ENCODE measurements at regions not wholly inside any gene's neighbourhood (a gene's known extent, or its start where the extent isn't known, plus 50 kb on each side); places are given as distances from the start of the nearest gene placed in this dataset.
A peak's percentile ranks its signal among the peaks of the same experiment; 100 is the strongest.

DNA sequence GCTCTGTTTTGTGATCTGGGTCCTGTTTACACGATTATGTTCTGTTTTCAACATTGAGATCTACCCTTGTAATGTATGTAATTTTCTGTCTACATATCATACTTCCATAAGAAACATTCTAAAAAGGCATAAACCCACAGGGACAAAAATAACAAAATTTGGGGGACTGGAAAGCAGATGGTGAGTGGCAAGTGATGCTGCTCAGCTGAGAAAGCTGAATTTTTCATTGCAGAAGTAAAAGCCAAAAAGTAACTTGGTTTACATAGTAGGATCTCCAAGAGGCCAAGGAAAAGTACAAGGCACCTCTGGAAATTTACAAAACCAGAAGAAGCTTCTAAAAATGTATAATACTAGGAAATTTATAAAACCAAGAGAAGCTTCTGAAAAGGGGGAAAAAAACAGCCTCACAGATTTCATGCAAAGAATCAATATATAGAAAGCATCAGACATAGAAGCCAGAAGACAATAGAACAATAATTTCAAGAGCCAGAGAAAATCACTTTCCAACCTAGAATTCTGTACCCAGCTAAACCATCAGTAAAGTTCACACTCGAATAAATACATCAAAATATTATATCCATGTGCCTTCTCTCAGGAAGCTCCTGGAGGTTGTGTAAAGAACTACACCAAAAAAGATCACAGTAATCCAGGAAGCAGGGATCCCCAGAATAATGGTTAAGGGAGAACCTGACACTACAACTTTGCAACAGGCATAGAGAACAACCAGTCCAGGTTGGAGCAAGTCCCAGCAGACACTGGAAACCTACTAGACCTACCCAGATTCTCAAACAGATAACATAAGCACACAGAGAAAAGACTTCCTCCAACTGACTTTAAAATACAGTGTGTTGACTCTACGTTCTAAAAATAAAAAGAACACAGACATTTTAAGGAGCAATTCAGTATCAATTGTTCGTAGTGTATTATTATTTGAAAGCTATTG, 401.7 kb upstream of the HS6ST1 start:
- DNase-seq (ENCODE audit: low read depth, low spot score) = no peak

DNA sequence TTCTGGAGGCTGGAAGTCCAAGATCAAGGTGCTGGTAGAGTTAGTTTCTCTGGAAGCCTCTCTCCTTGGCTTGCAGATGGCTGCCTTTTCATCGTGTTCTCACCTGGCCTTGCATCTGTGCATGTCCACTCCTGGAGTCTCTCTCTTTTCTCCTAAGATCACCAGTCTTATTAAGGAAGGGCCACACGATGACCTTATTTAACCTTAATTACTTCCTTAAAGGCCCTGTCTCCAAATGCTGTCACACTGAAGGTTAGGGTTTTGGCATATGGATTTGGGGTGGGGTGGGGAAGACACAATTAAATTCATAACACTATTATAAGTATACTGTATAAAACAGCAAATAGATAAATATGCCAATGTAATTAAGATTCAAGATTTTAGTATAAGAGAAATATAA, 402.4 kb upstream of the HS6ST1 start:
- no peak for DNase-seq (ENCODE audit: low read depth, low spot score)

DNA sequence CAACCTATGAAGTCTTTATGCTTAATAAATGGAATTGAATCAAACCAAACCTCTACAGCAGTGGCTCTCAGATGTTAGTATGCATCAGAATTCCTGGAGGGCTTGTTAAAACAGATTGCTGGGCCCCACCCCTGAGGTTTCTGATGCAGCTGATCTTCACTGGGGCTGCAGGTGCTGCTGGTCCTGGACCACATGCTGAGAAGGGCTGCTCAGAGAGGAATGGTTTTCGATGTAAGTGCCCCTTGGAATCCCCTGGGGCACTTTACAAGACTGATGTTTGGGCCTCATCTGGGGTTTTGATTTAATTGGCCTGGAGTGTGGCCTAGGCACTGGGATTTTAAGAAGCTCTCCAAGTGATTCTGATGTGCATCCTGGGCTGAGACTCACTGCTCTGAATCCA, 403.8 kb upstream of the HS6ST1 start:
- no peak for DNase-seq (ENCODE audit: low read depth, low spot score)

DNA sequence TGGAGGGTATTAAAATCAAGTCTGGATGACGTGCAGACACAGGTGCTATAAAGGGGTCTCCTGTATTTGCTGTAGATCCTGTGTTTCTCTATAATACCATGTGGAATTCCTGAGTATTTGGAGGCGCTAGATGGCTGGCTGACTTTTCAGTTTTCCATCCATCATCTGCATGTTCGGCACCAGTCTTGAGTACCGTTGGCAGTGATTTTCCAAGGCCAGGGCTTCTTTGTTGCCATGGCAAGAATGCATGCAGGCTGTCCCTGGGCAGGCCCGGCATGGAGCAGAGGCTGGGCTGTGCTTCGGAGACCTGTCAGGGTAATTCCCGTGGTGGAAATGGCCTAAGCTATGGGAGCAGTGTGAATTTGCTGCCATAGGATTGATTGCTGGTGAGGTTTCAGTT, 405.9 kb upstream of the HS6ST1 start:
- DNase-seq (ENCODE audit: low read depth, low spot score) = no peak

DNA sequence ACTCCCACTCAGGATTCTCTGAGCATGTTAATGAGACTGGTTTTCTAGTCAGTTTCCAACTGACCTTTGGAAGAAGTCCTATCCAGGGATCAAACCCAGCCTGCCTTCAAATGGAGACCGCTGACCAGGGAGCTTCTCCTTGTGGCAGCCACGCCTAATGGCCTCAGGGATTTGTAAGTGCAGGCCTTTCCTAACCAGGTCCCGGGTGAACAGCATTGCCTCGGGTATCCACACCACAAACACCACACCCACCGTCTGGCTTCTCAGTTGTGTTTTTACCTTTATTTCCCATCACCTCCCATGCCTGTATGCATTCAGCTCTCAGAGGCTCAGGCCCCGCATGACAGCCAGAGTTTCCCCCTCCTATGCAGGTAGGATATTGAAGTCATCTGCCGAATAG, 406.3 kb upstream of the HS6ST1 start:
- DNase-seq (ENCODE audit: low read depth, low spot score) = no peak

DNA sequence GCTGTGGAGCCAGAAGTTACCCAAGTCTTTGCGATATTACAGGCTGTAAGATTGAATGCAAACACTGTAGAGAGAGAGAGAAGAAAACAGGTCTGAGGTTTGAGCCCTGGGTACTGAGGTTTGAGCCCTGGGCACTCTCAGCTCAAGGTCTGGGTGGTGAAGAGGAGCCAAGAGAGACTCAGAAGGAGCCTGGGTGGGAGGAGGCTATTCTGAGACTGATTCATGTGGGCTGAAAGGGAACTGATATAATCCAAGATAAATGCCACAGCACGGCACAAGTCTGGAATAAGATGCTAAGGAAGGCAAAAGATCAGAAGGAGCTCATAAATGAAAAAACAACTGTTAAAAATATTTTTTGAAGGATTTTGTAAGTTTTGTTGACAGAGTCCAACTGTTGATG, 407.6 kb upstream of the HS6ST1 start:
- DNase-seq (ENCODE audit: low read depth, low spot score) = no peak

DNA sequence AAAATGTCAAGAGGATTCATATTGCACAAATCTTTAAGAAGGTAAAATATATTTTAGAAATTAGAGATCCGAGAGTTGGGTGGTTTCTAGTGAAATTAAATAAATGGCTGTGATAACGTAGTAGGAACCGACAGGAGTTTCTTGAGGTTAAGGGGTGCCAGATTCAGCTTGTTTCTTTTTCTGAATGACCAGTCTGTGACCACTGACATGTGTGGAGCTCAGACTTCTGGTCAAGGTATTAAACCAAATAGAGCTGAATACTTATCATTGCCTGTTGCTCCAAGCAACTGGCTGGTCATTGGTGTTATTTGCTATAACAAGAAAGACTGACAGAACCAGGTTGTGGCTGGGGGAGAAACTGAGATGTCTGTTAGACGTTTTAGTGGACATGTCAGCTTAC, 408.2 kb upstream of the HS6ST1 start:
- no peak for DNase-seq (ENCODE audit: low read depth, low spot score)

DNA sequence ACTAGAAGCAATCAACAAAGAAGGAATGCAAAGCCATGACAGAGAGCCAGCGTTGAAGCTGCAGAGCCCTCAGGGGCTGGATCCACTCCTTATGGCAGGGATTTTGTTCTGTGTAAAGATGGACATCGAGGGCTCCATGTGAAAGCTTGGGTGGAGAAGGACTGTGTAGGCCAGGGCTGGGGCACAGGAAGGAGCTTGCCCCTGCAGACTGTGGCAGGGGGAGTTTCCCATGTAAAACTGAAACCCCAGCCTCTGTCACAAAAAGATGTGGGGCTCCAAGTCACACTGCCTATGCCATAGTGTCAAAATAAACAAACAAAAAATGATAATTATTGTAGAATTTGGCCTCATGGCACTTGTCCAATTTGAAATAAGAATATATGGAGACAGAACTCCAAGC, 408.7 kb upstream of the HS6ST1 start:
- no peak for DNase-seq (ENCODE audit: low read depth, low spot score)

DNA sequence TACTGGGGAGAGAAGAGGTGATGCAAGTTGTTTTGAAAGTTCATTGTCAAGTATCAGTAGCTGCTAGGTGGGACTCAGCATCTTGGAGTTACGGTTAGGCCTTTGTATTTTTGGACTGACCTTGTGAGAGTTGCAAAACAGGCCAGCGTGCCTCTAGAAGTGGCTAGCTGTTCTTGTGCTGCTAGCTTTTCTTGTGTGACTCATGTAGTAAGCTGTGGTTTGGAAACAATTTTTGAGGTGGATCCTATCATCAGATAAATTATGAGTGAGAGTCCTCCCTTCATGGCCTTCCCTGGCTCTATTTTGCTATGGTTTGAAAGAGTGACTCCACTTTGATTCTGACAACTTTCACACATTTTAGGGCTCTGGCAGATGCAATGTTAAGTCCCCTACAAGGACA, 409.2 kb upstream of the HS6ST1 start:
- DNase-seq (ENCODE audit: low read depth, low spot score) = no peak

DNA sequence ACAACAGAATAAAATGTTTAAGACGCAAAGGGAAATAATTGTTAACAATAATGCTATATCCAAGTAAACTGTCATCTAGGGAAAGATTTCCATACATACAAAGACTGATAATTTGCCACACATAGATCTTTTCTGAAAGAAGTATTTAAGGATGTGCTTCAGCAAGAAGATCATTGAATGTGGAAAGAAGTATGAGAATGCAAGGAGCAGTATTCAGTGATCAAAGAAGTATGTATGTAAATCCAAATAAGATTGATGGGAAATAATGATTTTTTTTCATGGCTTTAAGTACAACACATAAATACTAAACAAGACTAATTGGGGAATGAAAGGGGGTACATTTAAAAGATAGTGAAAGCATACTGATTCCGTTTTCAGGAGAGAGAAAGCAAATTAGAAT, 410.4 kb upstream of the HS6ST1 start:
- DNase-seq (ENCODE audit: low read depth, low spot score) = no peak

DNA sequence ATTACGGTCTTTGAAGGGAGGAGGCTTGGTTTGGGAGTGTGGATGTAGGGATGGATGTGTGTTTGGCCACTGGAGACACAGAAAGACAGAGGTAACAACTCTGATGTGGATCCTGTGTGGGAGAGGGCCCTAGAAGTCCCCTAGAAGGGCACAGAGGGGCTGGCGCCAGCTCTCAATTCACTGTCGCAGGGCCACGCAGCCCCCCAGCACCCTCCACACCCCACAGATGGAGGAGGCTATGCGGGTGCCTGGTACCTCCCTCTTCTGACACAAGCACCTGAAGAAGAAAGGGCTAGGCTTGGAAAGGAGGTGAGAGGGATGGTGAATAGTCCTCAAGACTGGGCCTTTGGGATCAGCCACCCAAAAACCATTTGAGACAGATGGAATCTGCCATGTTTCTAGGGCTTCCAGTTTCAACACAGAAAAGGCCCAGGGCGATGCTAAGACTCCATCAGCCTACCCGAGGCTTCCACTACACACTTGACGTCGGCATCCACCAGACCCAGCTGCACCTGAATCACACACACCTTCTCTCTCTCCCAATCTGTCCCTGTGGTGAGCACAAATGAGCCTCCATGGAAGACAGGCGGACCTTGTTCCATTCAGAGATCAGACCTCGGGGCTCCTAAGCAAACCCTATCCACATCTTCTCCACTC, 413.5 kb upstream of the HS6ST1 start:
- DNase-seq (ENCODE audit: low read depth, low spot score) = no peak

DNA sequence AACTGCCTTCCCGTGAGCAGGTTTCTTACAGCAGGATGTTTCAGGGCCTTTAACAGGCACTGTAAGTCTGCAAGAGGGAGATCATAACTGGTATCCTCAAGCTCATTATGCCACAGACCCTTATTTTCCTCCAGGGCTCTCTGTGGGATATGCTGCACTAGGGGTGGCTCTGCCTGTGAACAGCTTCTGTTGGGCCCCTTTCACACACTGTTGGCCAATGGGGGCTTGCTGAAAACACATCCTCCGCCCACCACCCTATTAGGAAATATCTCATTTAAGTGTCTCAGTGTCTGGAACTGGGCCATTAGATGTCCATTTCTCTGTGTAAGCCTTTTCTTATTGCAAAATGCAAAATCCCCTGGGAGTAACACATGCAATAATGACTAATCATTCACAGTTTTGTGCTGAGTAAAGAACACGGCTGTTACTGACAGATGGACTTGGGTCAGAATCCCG, 414.3 kb upstream of the HS6ST1 start:
- no peak for DNase-seq (ENCODE audit: low read depth, low spot score)

DNA sequence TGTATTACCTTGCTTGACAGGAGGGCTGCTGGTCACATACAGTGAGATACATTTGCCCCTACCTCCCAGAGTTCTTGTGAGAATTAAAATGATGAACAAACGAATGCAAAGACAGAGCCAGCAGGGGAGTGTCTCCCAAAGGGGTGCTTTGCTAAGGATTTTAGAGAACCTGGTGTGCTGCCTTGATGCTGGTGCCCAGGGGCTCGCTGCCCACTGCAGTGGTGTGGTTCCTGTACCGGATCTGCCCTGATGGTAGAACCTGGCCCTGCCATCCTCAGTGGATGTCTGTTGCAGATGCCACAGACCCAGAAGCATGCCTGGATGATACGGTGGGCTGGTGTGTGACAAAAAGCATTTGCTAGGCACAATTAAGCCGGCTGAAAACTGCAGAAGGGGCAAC, 414.8 kb upstream of the HS6ST1 start:
- DNase-seq (ENCODE audit: low read depth, low spot score) = no peak

DNA sequence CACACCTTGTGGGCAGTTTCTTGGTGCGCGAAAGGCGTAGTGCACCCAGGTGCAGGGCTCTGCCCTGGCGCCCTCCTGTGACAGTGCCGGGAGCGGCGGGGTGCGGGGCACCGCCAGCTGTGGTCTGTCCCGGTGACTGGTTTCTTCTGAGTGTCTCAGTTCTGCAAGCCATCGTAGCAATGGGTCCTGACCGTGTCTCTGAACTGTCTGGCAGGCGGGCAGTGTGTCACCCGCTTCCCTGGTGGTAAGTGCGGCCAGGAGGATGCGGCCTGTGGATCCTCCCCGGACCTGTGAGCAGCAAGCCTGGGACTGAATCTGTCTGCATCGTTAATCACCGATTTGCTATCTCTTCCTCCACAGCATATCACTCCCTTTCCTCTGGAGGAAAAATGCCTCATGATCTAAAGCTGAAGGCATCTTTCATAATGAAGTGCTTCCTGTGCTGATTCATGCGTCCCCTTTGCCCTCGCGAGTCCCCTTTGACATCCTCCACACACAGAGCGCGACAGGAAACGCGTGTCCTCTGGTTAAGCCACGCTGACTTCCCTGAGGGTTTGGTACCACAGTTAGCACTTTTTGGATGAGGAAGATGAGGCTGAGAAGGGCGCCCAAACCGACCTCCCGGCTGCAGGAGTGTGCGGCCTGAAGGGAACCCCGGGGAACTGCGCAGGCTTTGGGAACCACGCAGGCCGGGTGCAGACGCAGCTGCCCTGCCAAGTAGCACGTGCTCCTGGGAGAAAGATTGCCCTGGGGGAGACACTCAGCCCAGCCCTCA, 416.0 kb upstream of the HS6ST1 start:
- no peak for DNase-seq (ENCODE audit: low read depth, low spot score)

DNA sequence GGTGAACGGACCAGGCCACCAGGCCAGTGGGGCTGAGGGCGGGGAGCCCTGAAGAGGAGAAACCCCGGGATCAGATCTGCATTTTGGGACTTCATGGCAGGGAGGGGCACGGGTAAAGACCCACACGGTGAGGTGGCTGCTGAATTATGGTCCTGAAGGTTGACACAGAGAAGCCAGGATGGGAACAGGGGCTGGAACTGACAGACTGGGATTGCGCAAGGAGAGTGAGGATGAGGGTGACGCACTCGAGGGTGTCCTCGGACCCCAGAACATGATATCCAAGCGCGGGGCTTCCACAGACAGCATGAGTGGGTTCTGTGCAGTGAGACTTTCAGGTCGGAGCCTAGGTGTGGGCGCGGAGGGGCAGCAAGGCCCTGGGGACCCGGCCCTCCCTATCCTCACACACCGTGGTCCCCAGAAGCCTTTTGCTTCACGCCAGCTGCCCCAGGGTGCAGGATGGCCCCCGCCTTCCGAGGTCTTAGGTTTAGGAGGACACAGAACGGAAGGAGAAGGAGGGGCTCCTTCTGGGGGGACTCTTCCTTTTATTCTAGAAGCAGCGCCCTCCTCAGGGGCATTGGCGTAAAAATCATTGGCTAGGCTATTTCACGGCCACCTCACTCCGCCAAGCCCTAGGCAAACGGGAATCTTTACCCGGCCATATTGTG, 416.8 kb upstream of the HS6ST1 start:
- no peak for DNase-seq (ENCODE audit: low read depth, low spot score)

DNA sequence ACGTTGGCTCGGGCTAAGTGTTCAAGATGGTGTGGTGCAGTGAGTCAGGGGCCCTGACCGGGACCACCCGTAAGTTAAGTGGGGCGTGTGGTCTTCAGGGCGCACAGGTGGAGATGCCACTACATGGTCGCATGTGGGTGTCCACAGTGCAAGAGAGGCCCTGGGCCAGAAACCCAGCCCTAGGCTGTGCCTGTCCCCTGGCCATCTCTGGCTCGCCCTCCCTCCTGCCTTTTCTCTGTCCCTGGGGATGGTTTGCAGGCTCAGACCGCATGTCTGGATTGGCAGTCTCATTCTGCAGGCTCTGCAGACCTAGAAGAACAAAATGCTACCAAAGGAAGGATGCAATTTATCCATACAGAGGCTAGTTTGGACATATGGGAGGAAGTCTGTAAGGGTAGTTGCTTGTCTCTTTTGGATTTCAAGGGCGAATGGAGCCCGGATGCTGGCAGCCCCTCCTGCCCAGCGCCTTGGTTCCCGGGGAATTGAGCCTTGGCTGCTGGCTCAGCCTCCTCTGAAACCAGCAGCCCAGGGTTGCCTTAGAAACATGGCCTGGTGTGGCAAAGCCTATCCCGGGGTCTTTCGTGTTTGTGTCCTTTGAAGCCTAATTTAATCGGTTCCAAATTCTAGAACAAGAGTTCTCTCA, 417.5 kb upstream of the HS6ST1 start:
- DNase-seq (ENCODE audit: low read depth, low spot score) = no peak

DNA sequence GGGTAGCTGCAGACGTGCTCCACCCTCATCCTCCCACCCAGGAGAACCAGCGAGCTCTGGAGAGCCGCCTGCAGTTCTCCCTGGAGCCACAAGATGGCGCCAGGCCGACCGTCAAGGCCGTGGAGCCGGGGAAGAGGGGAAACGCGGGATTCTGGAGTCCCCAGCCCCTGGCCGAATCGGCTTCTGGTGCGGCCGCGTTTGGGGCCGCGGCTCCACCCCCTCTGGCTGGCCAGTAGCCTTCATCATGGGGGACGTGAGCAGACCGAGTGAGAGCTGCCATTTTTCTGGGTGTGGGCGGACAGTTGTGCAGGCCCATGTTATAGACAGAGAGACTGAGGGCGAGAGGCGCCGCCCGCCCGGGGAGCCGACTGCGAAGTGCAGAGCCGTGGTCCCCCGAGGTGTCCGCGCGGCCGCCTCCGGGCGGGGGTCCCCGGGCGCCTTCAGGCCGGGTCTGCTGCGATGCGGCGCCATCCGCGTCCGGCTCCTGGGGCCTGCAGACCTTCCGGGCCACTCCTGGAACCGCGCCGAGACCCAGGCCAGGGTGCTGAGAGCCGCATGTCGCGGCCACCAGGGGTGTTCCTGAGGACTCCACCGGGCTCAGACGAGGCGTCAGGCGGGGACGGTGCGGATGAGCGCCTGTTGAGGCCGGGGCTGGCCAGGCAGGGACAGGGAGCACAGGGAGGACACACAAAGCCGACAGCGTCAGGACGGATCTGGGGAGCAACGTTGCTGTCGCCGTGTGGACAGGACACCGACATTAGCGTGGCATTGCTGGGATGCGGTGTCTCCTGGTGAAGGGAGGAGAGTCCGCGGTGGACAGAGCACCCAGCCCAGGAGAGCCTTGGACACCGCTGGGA, 418.2 kb upstream of the HS6ST1 start:
- DNase-seq (ENCODE audit: low read depth, low spot score) = peak; percentile 66

DNA sequence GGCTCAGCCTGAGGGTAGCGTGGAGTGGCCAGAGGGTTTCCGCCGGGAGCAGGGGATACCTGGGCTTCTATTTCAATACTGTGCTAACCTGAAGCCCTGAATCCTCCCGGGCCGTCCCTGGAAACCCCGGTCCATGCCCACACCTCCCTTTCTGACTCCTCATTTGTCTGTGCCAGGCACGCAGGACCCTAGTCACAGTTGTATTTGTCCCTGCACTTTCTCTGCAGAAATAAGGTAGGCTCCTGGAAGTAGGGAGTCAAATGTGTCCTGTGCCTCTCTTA, 418.8 kb upstream of the HS6ST1 start:
- DNase-seq (ENCODE audit: low read depth, low spot score) = no peak

DNA sequence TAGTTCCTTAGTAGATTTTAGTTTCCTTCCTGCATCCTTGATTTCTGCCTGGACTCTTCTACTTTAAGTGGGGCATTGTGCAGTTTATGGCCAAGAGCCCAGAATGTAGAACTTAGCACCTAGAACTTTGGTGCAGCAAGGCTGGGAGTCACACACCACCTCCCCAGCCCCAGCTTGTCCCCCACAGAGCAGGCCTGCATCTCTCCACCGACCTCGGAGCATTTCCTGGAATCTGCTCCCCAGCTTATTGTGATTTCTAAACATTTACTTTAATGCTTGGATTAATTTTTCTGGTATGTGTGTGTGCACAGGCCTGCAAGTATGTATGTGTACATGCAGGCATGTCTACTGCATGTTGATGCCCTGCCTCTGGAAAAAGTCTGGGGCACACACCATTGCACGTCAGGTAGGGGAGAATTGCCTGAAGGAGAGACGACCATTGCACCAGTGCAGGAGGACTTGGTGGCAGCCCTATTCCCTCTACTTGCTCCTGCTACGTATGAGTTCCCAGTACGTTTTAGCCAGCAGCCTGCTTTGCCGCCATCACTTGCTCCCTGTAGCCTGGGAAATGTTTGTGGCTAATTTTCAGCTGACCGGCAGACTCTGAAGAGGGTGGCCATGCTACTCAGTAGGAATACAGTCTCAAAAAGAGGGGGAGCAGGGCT, 419.9 kb upstream of the HS6ST1 start:
- no peak for DNase-seq (ENCODE audit: low read depth, low spot score)

DNA sequence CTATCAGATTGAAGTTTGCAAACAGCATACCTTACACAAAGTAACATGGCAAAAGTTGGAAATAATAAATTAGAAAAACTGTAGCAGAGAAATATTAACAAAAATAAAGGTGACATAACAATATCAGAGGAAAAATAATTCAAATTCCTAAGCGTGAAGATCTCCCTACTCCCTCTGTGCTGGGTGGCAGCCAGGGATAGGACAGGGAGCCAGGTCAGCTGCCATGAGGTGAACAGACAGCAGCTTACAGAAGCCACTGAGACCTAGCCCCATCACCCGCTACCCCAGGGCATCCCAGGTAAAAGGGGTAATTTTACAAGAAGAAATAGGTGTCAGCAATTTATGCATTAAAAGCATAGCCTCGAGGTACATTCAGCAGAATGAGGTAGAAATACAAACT, 423.8 kb upstream of the HS6ST1 start:
- no peak for DNase-seq (ENCODE audit: low read depth, low spot score)

Data from smooth muscle cell of the brain vasculature (primary cell).